Liver (tissue), 8 donors: ENCODE measurements at regions not wholly inside any gene's neighbourhood (a gene's known extent, or its start where the extent isn't known, plus 50 kb on each side); places are given as distances from the start of the nearest gene placed in this dataset.

Experiments used
- DNase-seq: peaks from one replicate; pipeline ENCODE4 v3.0.0-alpha.2; 2017; ENCODE audit warnings: low spot score
- H3K27ac ChIP-seq, 2 donors: one replicate each; pipeline ENCODE4 v1.7.0; 2013; ENCODE audit warnings: inconsistent platforms in 2 of 2, low read length in 2 of 2, control low read depth in 1 of 2, low read depth in 1 of 2, mild to moderate bottlenecking in 1 of 2
- H3K27me3 ChIP-seq, 4 donors: one replicate each; pipeline versions ENCODE4 v1.6.1 to v1.7.0; 2013; ENCODE audit warnings: low read length in 3 of 4, inconsistent platforms in 1 of 4, mild to moderate bottlenecking in 1 of 4, moderate library complexity in 1 of 4; ENCODE audit not compliant: control insufficient read depth in 4 of 4, insufficient read depth in 4 of 4
- H3K36me3 ChIP-seq, 4 donors: one replicate each; pipeline versions ENCODE4 v1.6.1 to v1.7.0; 2013; ENCODE audit warnings: low read length in 3 of 4, mild to moderate bottlenecking in 3 of 4, low read depth in 1 of 4, moderate library complexity in 1 of 4; ENCODE audit not compliant: control insufficient read depth in 4 of 4, insufficient read depth in 3 of 4
- H3K4me1 ChIP-seq, 4 donors: one replicate each; pipeline versions ENCODE4 v1.6.1 to v1.7.0; 2013; ENCODE audit warnings: low read length in 3 of 4, mild to moderate bottlenecking in 3 of 4, moderate library complexity in 1 of 4; ENCODE audit not compliant: control insufficient read depth in 4 of 4, insufficient read depth in 4 of 4
- H3K4me3 ChIP-seq, 3 donors: one replicate each; pipeline versions ENCODE4 v1.6.1 to v1.7.0; 2013; ENCODE audit warnings: low read length in 3 of 3, control low read depth in 1 of 3, low read depth in 1 of 3, mild to moderate bottlenecking in 1 of 3
- H3K9ac ChIP-seq, 2 donors: one replicate each; pipeline ENCODE4 v1.7.0; 2013; ENCODE audit warnings: low read length in 2 of 2, mild to moderate bottlenecking in 2 of 2, moderate library complexity in 2 of 2, control low read depth in 1 of 2, low read depth in 1 of 2
- H3K9me3 ChIP-seq, 4 donors: one replicate each; pipeline versions ENCODE4 v1.6.1 to v1.7.0; 2013; ENCODE audit warnings: low read length in 3 of 4; ENCODE audit not compliant: control insufficient read depth in 4 of 4
- CTCF ChIP-seq: fragments of 150-350 bp; IDR thresholded peaks from 2 replicates; pipeline ENCODE4 v1.5.1; 2017; ENCODE audit warnings: improper control_type of control experiment, low read depth, low read length; ENCODE audit not compliant: missing input control
- EGR1 ChIP-seq, 2 donors: IDR thresholded peaks; 2 replicates each; pipeline ENCODE4 v1.6.1; 2016 to 2018; ENCODE audit warnings: antibody characterized with exemption in 2 of 2, low read depth in 2 of 2
- FOXA1 ChIP-seq: IDR thresholded peaks from 2 replicates; pipeline ENCODE4 v1.6.1; 2016; ENCODE audit warnings: antibody characterized with exemption
- FOXA2 ChIP-seq: IDR thresholded peaks from 2 replicates; pipeline ENCODE4 v1.6.1; 2016; ENCODE audit warnings: antibody characterized with exemption
- GABPA ChIP-seq, 2 donors: IDR thresholded peaks in 1 of 2; conservative IDR thresholded peaks in 1 of 2; 2 replicates each; pipeline ENCODE4 v1.6.1; 2016; ENCODE audit warnings: antibody characterized with exemption in 2 of 2, mild to moderate bottlenecking in 1 of 2, moderate library complexity in 1 of 2
- HNF4A ChIP-seq, 2 donors: conservative IDR thresholded peaks; 2 replicates each; pipeline ENCODE4 v1.6.1; 2016; ENCODE audit warnings: antibody characterized with exemption in 2 of 2, mild to moderate bottlenecking in 2 of 2
- HNF4G ChIP-seq: IDR thresholded peaks from 2 replicates; pipeline ENCODE4 v1.6.1; 2016; ENCODE audit warnings: antibody characterized with exemption
- JUND ChIP-seq, 2 donors: IDR thresholded peaks; 2 replicates each; pipeline ENCODE4 v1.6.1; 2016; ENCODE audit warnings: antibody characterized with exemption in 2 of 2
- MAX ChIP-seq: IDR thresholded peaks from 2 replicates; pipeline ENCODE4 v1.6.1; 2016; ENCODE audit warnings: antibody characterized with exemption
- NR2F2 ChIP-seq: IDR thresholded peaks from 2 replicates; pipeline ENCODE4 v1.6.1; 2016; ENCODE audit warnings: antibody characterized with exemption
- RAD21 ChIP-seq, 2 donors: IDR thresholded peaks; 2 replicates each; pipeline ENCODE4 v1.6.1; 2016; ENCODE audit warnings: antibody characterized with exemption in 2 of 2, mild to moderate bottlenecking in 2 of 2
- REST ChIP-seq: IDR thresholded peaks from 2 replicates; pipeline ENCODE4 v1.6.1; 2016; ENCODE audit warnings: antibody characterized with exemption, mild to moderate bottlenecking
- RXRA ChIP-seq, 2 donors: IDR thresholded peaks; 2 replicates each; pipeline ENCODE4 v1.6.1; 2017 to 2018; ENCODE audit warnings: antibody characterized with exemption in 2 of 2, mild to moderate bottlenecking in 1 of 2
- SP1 ChIP-seq: IDR thresholded peaks from 2 replicates; pipeline ENCODE4 v1.6.1; 2018; ENCODE audit warnings: antibody characterized with exemption, mild to moderate bottlenecking
- TAF1 ChIP-seq: conservative IDR thresholded peaks from 2 replicates; pipeline ENCODE4 v1.6.1; 2016; ENCODE audit warnings: antibody characterized with exemption, mild to moderate bottlenecking
- YY1 ChIP-seq: IDR thresholded peaks from 2 replicates; pipeline ENCODE4 v1.6.1; 2016; ENCODE audit warnings: antibody characterized with exemption, mild to moderate bottlenecking
- ZBTB33 ChIP-seq: IDR thresholded peaks from 2 replicates; pipeline ENCODE4 v1.6.1; 2016; ENCODE audit warnings: antibody characterized with exemption
- WGBS: extraction: QIAGEN DNeasy Blood & Tissue Kit; methylation state at CpG from one replicate; pipeline ENCODE4 v1.1.7; 2013; 5-methylcytosine and 5-hydroxymethylcytosine counted together
- donor health status: healthy.
- donor health status: healthy.
- donor health status: healthy.
- donor health status: healthy.
- donor health status: healthy.

- TF ChIP-seq REST = no peak
- TF ChIP-seq JUND (IDR thresholded peaks at IDR 0.05) = no peak
- TF ChIP-seq RXRA (IDR thresholded peaks at IDR 0.05) = no peak
- TF ChIP-seq FOXA2 = no peak
- TF ChIP-seq TAF1 = no peak
- no peak for TF ChIP-seq YY1
- no peak for TF ChIP-seq FOXA1
- TF ChIP-seq HNF4A (conservative IDR thresholded peaks at IDR 0.05) = no peak
- no peak for TF ChIP-seq NR2F2
Measured at GRCh38 chr1:181295217-181295616, 188.1 kb upstream of the CACNA1E start (continued).

GRCh38 chr1:181296180-181296579 lies 187.1 kb upstream of the CACNA1E start:
- Histone ChIP-seq H3K4me1 (no peaks in the 10 kb centered on the region), H3K27me3 (no peaks in the 10 kb centered on the region), H3K9ac (no peak overlapping the region), H3K4me3 (no peak overlapping the region), H3K27ac (no peak overlapping the region), H3K9me3 (no peaks in the 10 kb centered on the region), H3K36me3 (no peaks in the 10 kb centered on the region)
- no peak for DNase-seq
- 51% methylated on average over 2 of the region's 2 CpGs for WGBS
- TF ChIP-seq EGR1 (IDR thresholded peaks at IDR 0.05; ENCODE audit: low read depth in 2 of 2) = no peak
- TF ChIP-seq GABPA (IDR thresholded peaks at IDR 0.05 in 1 of 2, conservative IDR thresholded peaks at IDR 0.05 in 1 of 2) = no peak
- TF ChIP-seq RAD21 (IDR thresholded peaks at IDR 0.05) = no peak
- TF ChIP-seq MAX = no peak
- TF ChIP-seq FOXA1 = no peak
- TF ChIP-seq ZBTB33 = no peak
- no peak for TF ChIP-seq CTCF
- TF ChIP-seq NR2F2 = no peak
- TF ChIP-seq TAF1 = no peak
- no peak for TF ChIP-seq RXRA (IDR thresholded peaks at IDR 0.05)
- no peak for TF ChIP-seq HNF4G
- no peak for TF ChIP-seq SP1
- TF ChIP-seq FOXA2 = no peak
- TF ChIP-seq JUND (IDR thresholded peaks at IDR 0.05) = no peak
